ENCODE measurements at regions not wholly inside any gene's neighbourhood (a gene's known extent, or its start where the extent isn't known, plus 50 kb on each side); places are given as distances from the start of the nearest gene placed in this dataset.

GRCh38 chr5:61910771-61911170, 395.2 kb upstream of the KIF2A start:
- no peak for DNase-seq (ENCODE audit: low spot score)

- no peak for DNase-seq (ENCODE audit: low spot score)
These were observed 393.4 kb upstream of the KIF2A start for GRCh38 chr5:61912559-61912958.

GRCh38 chr5:61915646-61916045, 390.4 kb upstream of the KIF2A start:
- no peak for DNase-seq (ENCODE audit: low spot score)

GRCh38 chr5:61916621-61917620, 389.1 kb upstream of the KIF2A start:
- no peak for DNase-seq (ENCODE audit: low spot score)

- no peak for DNase-seq (ENCODE audit: low spot score)
These were observed 387.4 kb upstream of the KIF2A start for GRCh38 chr5:61918611-61919010.

- DNase-seq (ENCODE audit: low spot score) = peak; percentile 32
These were observed 386.1 kb upstream of the KIF2A start for GRCh38 chr5:61919920-61920319.

GRCh38 chr5:61924251-61924650, 381.8 kb upstream of the KIF2A start:
- DNase-seq (ENCODE audit: low spot score) = no peak

GRCh38 chr5:61926911-61927310, 379.1 kb upstream of the KIF2A start:
- no peak for DNase-seq (ENCODE audit: low spot score)

- DNase-seq (ENCODE audit: low spot score) = no peak
These were observed 374.8 kb upstream of the KIF2A start for GRCh38 chr5:61931236-61931635.

GRCh38 chr5:61933787-61934626, 372.0 kb upstream of the KIF2A start:
- DNase-seq (ENCODE audit: low spot score) = peak; percentile 41

- DNase-seq (ENCODE audit: low spot score) = no peak
These were observed 364.4 kb upstream of the KIF2A start for GRCh38 chr5:61941637-61942036.

- DNase-seq (ENCODE audit: low spot score) = no peak
These were observed 363.4 kb upstream of the KIF2A start for GRCh38 chr5:61942462-61943049.

GRCh38 chr5:61943713-61944112, 362.3 kb upstream of the KIF2A start:
- DNase-seq (ENCODE audit: low spot score) = no peak

GRCh38 chr5:61948151-61948550, 357.9 kb upstream of the KIF2A start:
- DNase-seq (ENCODE audit: low spot score) = no peak

- no peak for DNase-seq (ENCODE audit: low spot score)
These were observed 356.8 kb upstream of the KIF2A start for GRCh38 chr5:61949054-61949678.

GRCh38 chr5:61949679-61950435, 356.1 kb upstream of the KIF2A start:
- no peak for DNase-seq (ENCODE audit: low spot score)

GRCh38 chr5:61951295-61951694, 354.7 kb upstream of the KIF2A start:
- DNase-seq (ENCODE audit: low spot score) = no peak

- no peak for DNase-seq (ENCODE audit: low spot score)
These were observed 352.1 kb upstream of the KIF2A start for GRCh38 chr5:61953913-61954312.

- DNase-seq (ENCODE audit: low spot score) = no peak
These were observed 341.8 kb upstream of the KIF2A start for GRCh38 chr5:61964201-61964600.

GRCh38 chr5:61965069-61965468, 340.9 kb upstream of the KIF2A start:
- DNase-seq (ENCODE audit: low spot score) = no peak

GRCh38 chr5:61965490-61965889, 340.5 kb upstream of the KIF2A start:
- no peak for DNase-seq (ENCODE audit: low spot score)
